Adrenal gland (tissue), 9 donors: ENCODE measurements at regions not wholly inside any gene's neighbourhood (a gene's known extent, or its start where the extent isn't known, plus 50 kb on each side); places are given as distances from the start of the nearest gene placed in this dataset.

Source experiments
- DNase-seq, 7 donors: peaks; one replicate each; pipeline ENCODE4 v3.0.0-alpha.2; 2019 to 2020
- H3K27ac ChIP-seq, 5 donors: fragments of 200-600 bp; sonication (generic) in 4 of 5; 1 replicate in 3 of 5; 2 replicates in 2 of 5; pipeline versions ENCODE4 v1.5.1 to v1.8.0; 2016 to 2020; ENCODE audit warnings: mild to moderate bottlenecking in 1 of 5
- H3K27me3 ChIP-seq: fragments of 200-600 bp; 2 replicates; pipeline ENCODE4 v1.8.0; 2021
- H3K36me3 ChIP-seq, 2 donors: fragments of 200-600 bp; replicated peaks in 1 of 2; 1 replicate in 1 of 2; 2 replicates in 1 of 2; pipeline versions ENCODE4 v1.5.1 to v1.8.0; 2018 to 2022
- H3K4me1 ChIP-seq, 2 donors: fragments of 200-600 bp; replicated peaks in 1 of 2; 1 replicate in 1 of 2; 2 replicates in 1 of 2; pipeline versions ENCODE4 v1.5.1 to v1.8.0; 2018 to 2021
- H3K4me3 ChIP-seq, 4 donors: fragments of 200-600 bp; sonication (generic) in 3 of 4; one replicate each; pipeline ENCODE4 v1.5.1; 2016 to 2018
- H3K9me3 ChIP-seq, 3 donors: fragments of 200-600 bp; sonication (generic) in 1 of 3; replicated peaks in 1 of 3; 1 replicate in 2 of 3; 2 replicates in 1 of 3; pipeline versions ENCODE4 v1.5.1 to v1.8.0; 2016 to 2021
- CTCF ChIP-seq, 6 experiments: fragments of 450-650 bp in 4 of 6; fragments of 200-600 bp in 2 of 6; sonication (generic) in 1 of 6; IDR thresholded peaks; 1 replicate in 5 of 6; 2 replicates in 1 of 6; pipeline versions ENCODE4 v1.5.1 to v1.8.0; 2016 to 2021; ENCODE audit warnings: antibody characterized with exemption in 6 of 6, mild to moderate bottlenecking in 2 of 6, moderate library complexity in 1 of 6
- POLR2A ChIP-seq, 2 donors: fragments of 450-650 bp; IDR thresholded peaks; one replicate each; pipeline ENCODE4 v1.6.1; 2017; ENCODE audit warnings: antibody characterized with exemption in 2 of 2, mild to moderate bottlenecking in 2 of 2, moderate library complexity in 1 of 2
- whole genome bisulfite sequencing, 4 donors: extraction: QIAGEN DNeasy Blood & Tissue Kit in 2 of 4; methylation state at CpG; one replicate each; pipeline versions ENCODE4 v1.1.5 to v1.1.7; 2013 to 2017; 5-methylcytosine and 5-hydroxymethylcytosine counted together
- intact Hi-C, 2 donors: fragments of 100-400 bp; cut with DNase I; formaldehyde crosslinking; loops; one replicate each; pipeline versions ENCODE4 v1.14.1 to v1.15.0; 2022 to 2023
- donor health status: healthy with polysubstance abuse.
- donor health status: Bipolar disorder and iron deficiency.
- donor health status: DM: yes; HTN: yes; CAD: no.
- donor health status: DM: no; HTN: no; CAD: no.
- donor health status: DM: no; HTN: no; CAD: no.

- Histone ChIP-seq H3K4me1 (no peaks in the 10 kb centered on the region), H3K27me3 (no peaks in the 10 kb centered on the region), H3K27ac (no peak overlapping the region), H3K4me3 (no peak overlapping the region), H3K9me3 (no peaks in the 10 kb centered on the region), H3K36me3 (no peaks in the 10 kb centered on the region)
- 21 to 38% (median 32%) methylated on average over 1 of the region's 1 CpG for WGBS, 4 donors
- DNase-seq: no peak
- intact Hi-C loops: loop anchor here in 1 of 2 donors (10.0 kb wide), 1 partner anchor 773 kb away; no protein-coding TSS in a partner anchor
- TF ChIP-seq POLR2A (IDR thresholded peaks at IDR 0.05) (no peak), CTCF (IDR thresholded peaks at IDR 0.05) (no peak)
Observed at GRCh38 chr3:7841451-7841850, 660.2 kb upstream of the LMCD1 start.

- Histone ChIP-seq H3K27me3 (no peaks in the 10 kb centered on the region), H3K9me3 (no peaks in the 10 kb centered on the region), H3K27ac (no peak overlapping the region), H3K4me3 (no peak overlapping the region), H3K4me1 (no peaks in the 10 kb centered on the region), H3K36me3 (no peaks in the 10 kb centered on the region)
- intact Hi-C loops: loop anchor here in 1 of 2 donors (10.0 kb wide), 1 partner anchor 771 kb away; no protein-coding TSS in a partner anchor
- no peak for DNase-seq
- TF ChIP-seq CTCF (IDR thresholded peaks at IDR 0.05) (no peak), POLR2A (IDR thresholded peaks at IDR 0.05) (no peak)
- WGBS, 4 donors: 57 to 74% (median 65%) methylated on average over 1 of the region's 1 CpG
Observed at GRCh38 chr3:7843441-7843840, 658.2 kb upstream of the LMCD1 start.

GRCh38 chr3:7847021-7847420 lies 654.6 kb upstream of the LMCD1 start:
- DNase-seq: no peak
- Histone ChIP-seq H3K4me1 (no peaks in the 10 kb centered on the region), H3K27me3 (no peaks in the 10 kb centered on the region), H3K9me3 (no peaks in the 10 kb centered on the region), H3K27ac (no peak overlapping the region), H3K4me3 (no peak overlapping the region), H3K36me3 (no peaks in the 10 kb centered on the region)
- intact Hi-C loops: loop anchor here in 1 of 2 donors (10.0 kb wide), 1 partner anchor 768 kb away; no protein-coding TSS in a partner anchor
- no peak for TF ChIP-seq CTCF (IDR thresholded peaks at IDR 0.05)
- TF ChIP-seq POLR2A (IDR thresholded peaks at IDR 0.05): no peak
- WGBS, 4 donors: 15 to 25% (median 22%) methylated on average over 2 of the region's 2 CpGs

GRCh38 chr3:7847521-7847920 lies 654.1 kb upstream of the LMCD1 start:
- Histone ChIP-seq H3K4me3 (no peak overlapping the region), H3K9me3 (no peaks in the 10 kb centered on the region), H3K4me1 (no peaks in the 10 kb centered on the region), H3K27me3 (no peaks in the 10 kb centered on the region), H3K36me3 (no peaks in the 10 kb centered on the region), H3K27ac (no peak overlapping the region)
- DNase-seq: no peak
- 72 to 87% (median 78%) methylated on average over 6 of the region's 6 CpGs for WGBS, 4 donors
- no peak for TF ChIP-seq CTCF (IDR thresholded peaks at IDR 0.05)
- TF ChIP-seq POLR2A (IDR thresholded peaks at IDR 0.05): no peak
- intact Hi-C loops: loop anchor here in 1 of 2 donors (10.0 kb wide), 1 partner anchor 767 kb away; no protein-coding TSS in a partner anchor
